ENCODE measurements at regions not wholly inside any gene's neighbourhood (a gene's known extent, or its start where the extent isn't known, plus 50 kb on each side); places are given as distances from the start of the nearest gene placed in this dataset.

DNA sequence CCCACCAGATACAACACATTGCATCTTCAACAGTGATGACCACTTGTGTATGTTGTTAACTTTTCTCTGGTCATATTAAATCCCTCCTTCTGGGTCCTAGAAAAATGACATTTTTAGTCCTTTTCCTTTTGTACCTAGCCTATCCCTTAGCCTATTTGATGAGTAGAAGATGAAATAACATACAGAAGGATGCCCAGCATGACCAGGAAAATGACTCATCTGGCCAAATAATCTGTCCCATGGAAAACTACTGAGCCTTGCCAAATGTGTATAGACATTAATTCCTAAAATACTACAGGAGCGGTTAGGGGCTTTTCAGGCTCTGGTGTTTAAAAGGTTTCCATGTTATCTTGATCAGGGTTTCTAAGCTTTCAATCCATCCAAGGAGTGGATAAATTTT is 129.0 kb upstream of the KCNIP4 start (continued):
- TF ChIP-seq ZNF841 (CRISPR knock-in tag; IDR thresholded peaks at IDR 0.05; ENCODE audit: borderline replicate concordance) = no peak
- TF ChIP-seq ZNF205 (CRISPR knock-in tag; IDR thresholded peaks at IDR 0.05) = no peak
- TF ChIP-seq ZNF343 (CRISPR knock-in tag; IDR thresholded peaks at IDR 0.05) = no peak
- no peak for TF ChIP-seq ZNF816 (CRISPR knock-in tag; IDR thresholded peaks at IDR 0.05; ENCODE audit: borderline replicate concordance)
- TF ChIP-seq ZNF124 (CRISPR knock-in tag; IDR thresholded peaks at IDR 0.05) = no peak

DNA sequence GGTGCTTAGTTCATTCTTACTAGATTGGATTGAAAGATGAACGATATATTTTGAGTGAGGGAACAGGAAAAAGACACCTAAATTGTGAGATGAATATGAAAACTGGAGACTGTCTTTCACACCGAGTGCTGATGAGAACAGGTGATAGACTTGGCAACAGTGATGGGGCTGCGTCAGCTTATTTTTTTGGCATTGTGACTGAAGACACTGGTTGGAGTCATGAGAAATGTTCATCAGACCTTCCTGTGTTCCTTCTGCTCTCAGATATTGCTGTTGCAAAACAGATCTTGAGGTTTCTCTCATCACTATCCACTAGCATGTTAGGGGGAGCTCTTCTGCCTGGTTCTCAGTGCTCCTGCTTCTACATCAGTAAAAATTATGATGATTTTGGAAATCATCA is 124.2 kb upstream of the KCNIP4 start:
- H3K27ac ChIP-seq (ENCODE audit: extremely low read length, insufficient read depth, low read length) = no peak overlapping the region
- no peak overlapping the region for H2AFZ ChIP-seq (ENCODE audit: low read length)
- in situ Hi-C loops (cut with HindIII; ENCODE audit: extremely low pct_ligation_motif_present, low pct_unique_long_range_greater_than_20kb) = no loop called here
- ChIA-PET CTCF (ENCODE audit: low intra/inter-chr PET ratio, low total read pairs) (no interaction called here), POLR2A (no interaction called here)
- DNase-seq (ENCODE audit: low spot score) (no peak), ATAC-seq (no peak), FAIRE-seq (no peak)
- H3K4me1 ChIP-seq (ENCODE audit: insufficient read depth, low read length) = no peaks in the 10 kb centered on the region
- no peaks in the 10 kb centered on the region for H3K36me3 ChIP-seq (replicated peaks in 1 of 2; ENCODE audit: control insufficient read depth in 1 of 2, insufficient read depth in 2 of 2, low read length in 2 of 2)
- no peaks in the 10 kb centered on the region for H3K27me3 ChIP-seq (ENCODE audit: control insufficient read depth in 1 of 2, insufficient read depth in 2 of 2, low read length in 2 of 2)
- H3K79me2 ChIP-seq (ENCODE audit: insufficient read depth, low read length) = no peaks in the 10 kb centered on the region
- 13% methylated on average over 3 of the region's 3 CpGs for WGBS (ENCODE audit: low lambda C conversion rate)
- no peak overlapping the region for H3K9ac ChIP-seq (ENCODE audit: insufficient read depth, low read depth, low read length)
- intact Hi-C loops (cut with micrococcal nuclease; ENCODE audit: unreplicated experiment) = no loop called here
- TF ChIP-seq EZH2 (conservative IDR thresholded peaks at IDR 0.05; ENCODE audit: low read depth, low read length) = no peak
- TF ChIP-seq JDP2 (CRISPR knock-in tag; IDR thresholded peaks at IDR 0.05; ENCODE audit: borderline replicate concordance) = no peak
- TF ChIP-seq, protein P1, sequence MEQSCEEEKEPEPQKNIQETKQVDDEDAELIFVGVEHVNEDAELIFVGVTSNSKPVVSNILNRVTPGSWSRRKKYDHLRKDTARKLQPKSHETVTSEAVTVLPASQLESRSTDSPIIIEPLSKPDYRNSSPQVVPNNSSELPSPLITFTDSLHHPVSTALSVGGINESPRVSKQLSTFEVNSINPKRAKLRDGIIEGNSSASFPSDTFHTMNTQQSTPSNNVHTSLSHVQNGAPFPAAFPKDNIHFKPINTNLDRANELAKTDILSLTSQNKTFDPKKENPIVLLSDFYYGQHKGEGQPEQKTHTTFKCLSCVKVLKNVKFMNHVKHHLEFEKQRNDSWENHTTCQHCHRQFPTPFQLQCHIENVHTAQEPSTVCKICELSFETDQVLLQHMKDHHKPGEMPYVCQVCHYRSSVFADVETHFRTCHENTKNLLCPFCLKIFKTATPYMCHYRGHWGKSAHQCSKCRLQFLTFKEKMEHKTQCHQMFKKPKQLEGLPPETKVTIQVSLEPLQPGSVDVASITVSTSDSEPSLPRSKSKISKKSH (CRISPR knock-in tag; IDR thresholded peaks at IDR 0.05; ENCODE audit: borderline replicate concordance) = no peak
- TF ChIP-seq, protein P2, sequence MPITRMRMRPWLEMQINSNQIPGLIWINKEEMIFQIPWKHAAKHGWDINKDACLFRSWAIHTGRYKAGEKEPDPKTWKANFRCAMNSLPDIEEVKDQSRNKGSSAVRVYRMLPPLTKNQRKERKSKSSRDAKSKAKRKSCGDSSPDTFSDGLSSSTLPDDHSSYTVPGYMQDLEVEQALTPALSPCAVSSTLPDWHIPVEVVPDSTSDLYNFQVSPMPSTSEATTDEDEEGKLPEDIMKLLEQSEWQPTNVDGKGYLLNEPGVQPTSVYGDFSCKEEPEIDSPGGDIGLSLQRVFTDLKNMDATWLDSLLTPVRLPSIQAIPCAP (CRISPR knock-in tag; IDR thresholded peaks at IDR 0.05; ENCODE audit: low read depth) = no peak
- no peak for TF ChIP-seq ZNF556 (CRISPR knock-in tag; IDR thresholded peaks at IDR 0.05; ENCODE audit: borderline replicate concordance)
- TF ChIP-seq PCBP2 (optimal IDR thresholded peaks at IDR 0.05; ENCODE audit: low read depth, low read length, poor library complexity, severe bottlenecking) = no peak
- no peak for TF ChIP-seq MAFG (CRISPR knock-in tag; IDR thresholded peaks at IDR 0.05)
- no peak for TF ChIP-seq NKX3-1 (CRISPR knock-in tag; IDR thresholded peaks at IDR 0.05)
- no peak for TF ChIP-seq ZNF329 (CRISPR knock-in tag; IDR thresholded peaks at IDR 0.05; ENCODE audit: low read depth)
- no peak for TF ChIP-seq ZNF10 (CRISPR knock-in tag; IDR thresholded peaks at IDR 0.05; ENCODE audit: borderline replicate concordance, low read depth)
- TF ChIP-seq, protein P3, sequence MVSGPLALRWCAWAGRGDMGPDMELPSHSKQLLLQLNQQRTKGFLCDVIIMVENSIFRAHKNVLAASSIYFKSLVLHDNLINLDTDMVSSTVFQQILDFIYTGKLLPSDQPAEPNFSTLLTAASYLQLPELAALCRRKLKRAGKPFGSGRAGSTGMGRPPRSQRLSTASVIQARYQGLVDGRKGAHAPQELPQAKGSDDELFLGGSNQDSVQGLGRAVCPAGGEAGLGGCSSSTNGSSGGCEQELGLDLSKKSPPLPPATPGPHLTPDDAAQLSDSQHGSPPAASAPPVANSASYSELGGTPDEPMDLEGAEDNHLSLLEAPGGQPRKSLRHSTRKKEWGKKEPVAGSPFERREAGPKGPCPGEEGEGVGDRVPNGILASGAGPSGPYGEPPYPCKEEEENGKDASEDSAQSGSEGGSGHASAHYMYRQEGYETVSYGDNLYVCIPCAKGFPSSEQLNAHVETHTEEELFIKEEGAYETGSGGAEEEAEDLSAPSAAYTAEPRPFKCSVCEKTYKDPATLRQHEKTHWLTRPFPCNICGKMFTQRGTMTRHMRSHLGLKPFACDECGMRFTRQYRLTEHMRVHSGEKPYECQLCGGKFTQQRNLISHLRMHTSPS (CRISPR knock-in tag; IDR thresholded peaks at IDR 0.05; ENCODE audit: low read depth) = no peak
- no peak overlapping the region for H3K4me3 ChIP-seq (replicated peaks in 1 of 3; ENCODE audit: insufficient read depth in 1 of 3, low read depth in 2 of 3, low read length in 3 of 3)
- H3K9me3 ChIP-seq (ENCODE audit: low read length) = peaks cover 6% of the 10 kb centered on the region; the same call in 1 of the 2 replicates
- no TSS peak for BruUV-seq (replicated peaks)
- no peaks in the 10 kb centered on the region for H4K20me1 ChIP-seq (ENCODE audit: insufficient read depth, low read length)
- no peak overlapping the region for H3K4me2 ChIP-seq (ENCODE audit: low read depth, low read length)
